ENCODE measurements at regions not wholly inside any gene's neighbourhood (a gene's known extent, or its start where the extent isn't known, plus 50 kb on each side); places are given as distances from the start of the nearest gene placed in this dataset.

DNA sequence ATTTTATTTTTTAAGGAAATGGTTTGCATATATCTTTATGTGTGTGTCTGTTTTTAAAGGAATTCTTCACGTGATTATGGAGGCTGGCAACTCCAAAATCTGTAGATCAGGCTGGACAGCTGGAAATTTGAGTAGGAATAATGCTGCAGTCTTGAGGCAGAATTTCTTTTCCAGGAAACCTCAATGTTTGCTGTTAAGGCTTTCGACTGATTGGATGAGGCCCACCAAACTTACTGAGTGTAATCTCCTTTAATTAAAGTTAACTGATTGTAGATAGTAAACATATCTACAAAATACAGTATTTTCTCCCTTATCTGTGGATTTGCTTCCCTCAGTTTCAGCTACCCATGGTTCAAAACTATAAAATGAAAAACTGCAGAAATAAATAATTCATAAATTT is 883.1 kb downstream of the TTLL7 start:
- FAIRE-seq = no peak
- intact Hi-C loops (cut with DNase I) = no loop called here
- DNase-seq = no peak
- Histone ChIP-seq H3K9me3 (ENCODE audit: control insufficient read depth in 2 of 3, insufficient read depth in 1 of 3, low read length in 3 of 3) (no peaks in the 10 kb centered on the region), H3K36me3 (ENCODE audit: control insufficient read depth in 2 of 3, insufficient read depth in 3 of 3, low read length in 3 of 3) (no peaks in the 10 kb centered on the region), H3K27ac (ENCODE audit: low read depth in 2 of 2, low read length in 2 of 2) (no peak overlapping the region), H3K27me3 (ENCODE audit: control insufficient read depth, insufficient read depth, low read length) (no peaks in the 10 kb centered on the region), H3K9ac (ENCODE audit: low read length in 3 of 3) (no peak overlapping the region), H3K4me1 (ENCODE audit: control insufficient read depth in 2 of 3, insufficient read depth in 2 of 3, low read depth in 1 of 3, low read length in 3 of 3) (no peaks in the 10 kb centered on the region), H3K4me3 (ENCODE audit: low read length in 3 of 3) (no peak overlapping the region)
- no peak for TF ChIP-seq CTCF (IDR thresholded peaks at IDR 0.05; ENCODE audit: borderline replicate concordance, extremely low read depth, insufficient read depth)

- DNase-seq = no peak
- Histone ChIP-seq H3K9me3 (ENCODE audit: control insufficient read depth in 2 of 3, insufficient read depth in 1 of 3, low read length in 3 of 3) (no peaks in the 10 kb centered on the region), H3K36me3 (ENCODE audit: control insufficient read depth in 2 of 3, insufficient read depth in 3 of 3, low read length in 3 of 3) (no peaks in the 10 kb centered on the region), H3K9ac (ENCODE audit: low read length in 3 of 3) (no peak overlapping the region), H3K27ac (ENCODE audit: low read depth in 2 of 2, low read length in 2 of 2) (no peak overlapping the region), H3K4me3 (ENCODE audit: low read length in 3 of 3) (no peak overlapping the region), H3K27me3 (ENCODE audit: control insufficient read depth, insufficient read depth, low read length) (no peaks in the 10 kb centered on the region), H3K4me1 (ENCODE audit: control insufficient read depth in 2 of 3, insufficient read depth in 2 of 3, low read depth in 1 of 3, low read length in 3 of 3) (no peaks in the 10 kb centered on the region)
- no peak for TF ChIP-seq CTCF (IDR thresholded peaks at IDR 0.05; ENCODE audit: borderline replicate concordance, extremely low read depth, insufficient read depth)
- intact Hi-C loops (cut with DNase I) = no loop called here
- FAIRE-seq = no peak
These were observed 884.6 kb downstream of the TTLL7 start for GRCh38 chr1:83114136-83114834.

DNA sequence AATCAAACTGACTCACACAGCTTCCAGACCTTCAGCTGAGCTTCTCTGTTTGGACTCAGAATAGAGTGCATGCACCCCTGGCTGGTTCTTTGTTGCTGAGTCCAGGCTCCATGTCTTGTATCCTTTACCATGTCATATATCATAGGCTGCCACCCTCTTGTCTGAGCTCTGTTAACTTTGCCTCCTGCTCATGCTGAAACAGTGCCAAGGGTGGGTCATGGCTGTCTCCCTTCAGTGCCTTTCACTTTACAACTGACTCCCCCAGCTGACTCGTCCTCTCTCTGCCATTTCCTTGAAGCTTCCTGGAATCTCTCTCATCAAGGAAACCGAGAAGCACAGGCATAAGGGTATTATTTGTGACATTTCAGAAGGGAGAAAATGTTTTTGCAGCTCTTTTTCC is 885.3 kb downstream of the TTLL7 start:
- no peaks in the 10 kb centered on the region for H3K9me3 ChIP-seq (ENCODE audit: control insufficient read depth in 2 of 3, insufficient read depth in 1 of 3, low read length in 3 of 3)
- intact Hi-C loops (cut with DNase I) = no loop called here
- H3K4me1 ChIP-seq (ENCODE audit: control insufficient read depth in 2 of 3, insufficient read depth in 2 of 3, low read depth in 1 of 3, low read length in 3 of 3) = no peaks in the 10 kb centered on the region
- H3K27ac ChIP-seq (ENCODE audit: low read depth in 2 of 2, low read length in 2 of 2) = no peak overlapping the region
- H3K4me3 ChIP-seq (ENCODE audit: low read length in 3 of 3) = no peak overlapping the region
- H3K27me3 ChIP-seq (ENCODE audit: control insufficient read depth, insufficient read depth, low read length) = no peaks in the 10 kb centered on the region
- FAIRE-seq = no peak
- H3K36me3 ChIP-seq (ENCODE audit: control insufficient read depth in 2 of 3, insufficient read depth in 3 of 3, low read length in 3 of 3) = no peaks in the 10 kb centered on the region
- no peak overlapping the region for H3K9ac ChIP-seq (ENCODE audit: low read length in 3 of 3)
- peak in 4 of 5 donors; percentile 22 to 87 (median 52) for DNase-seq
- no peak for TF ChIP-seq CTCF (IDR thresholded peaks at IDR 0.05; ENCODE audit: borderline replicate concordance, extremely low read depth, insufficient read depth)
